Keratinocyte (primary cell): ENCODE measurements at regions not wholly inside any gene's neighbourhood (a gene's known extent, or its start where the extent isn't known, plus 50 kb on each side); places are given as distances from the start of the nearest gene placed in this dataset.

Experiments
- DNase-seq: peaks from one replicate; pipeline ENCODE4 v3.0.0-alpha.2; 2011; ENCODE audit warnings: low read depth, missing footprints, low spot score
- FAIRE-seq: peaks from 2 replicates; lab custom pipeline; 2011; peaks lifted over from hg19 to GRCh38; lab: Jason Lieb, UNC
- H2AFZ ChIP-seq: 2 replicates; pipeline ENCODE4 v1.6.0; 2012; ENCODE audit warnings: low read length, control low read depth, inconsistent platforms; ENCODE audit not compliant: control insufficient read depth
- H3K27ac ChIP-seq: 2 replicates; pipeline ENCODE4 v1.5.1; 2011; ENCODE audit warnings: low read length; ENCODE audit not compliant: control insufficient read depth, insufficient read depth
- H3K27me3 ChIP-seq: 3 replicates; pipeline ENCODE4 v1.6.0; 2011; ENCODE audit warnings: low read length; ENCODE audit not compliant: control insufficient read depth, insufficient read depth; ENCODE audit errors: extremely low read depth
- H3K36me3 ChIP-seq, 2 experiments: 2 replicates in 1 of 2; 3 replicates in 1 of 2; pipeline ENCODE4 v1.5.1; 2011; ENCODE audit warnings: low read length in 2 of 2, mild to moderate bottlenecking in 1 of 2; ENCODE audit not compliant: control insufficient read depth in 2 of 2, insufficient read depth in 2 of 2; ENCODE audit errors: extremely low read depth in 1 of 2
- H3K4me1 ChIP-seq: 3 replicates; pipeline ENCODE4 v1.5.1; 2011; ENCODE audit warnings: low read length; ENCODE audit not compliant: control insufficient read depth, insufficient read depth; ENCODE audit errors: extremely low read depth
- H3K4me2 ChIP-seq: 3 replicates; pipeline ENCODE4 v1.6.0; 2011; ENCODE audit warnings: low read depth, low read length; ENCODE audit not compliant: control insufficient read depth, insufficient read depth; ENCODE audit errors: extremely low read depth
- H3K4me3 ChIP-seq, 3 experiments: fragments of 200-600 bp in 1 of 3; sonication (generic) in 1 of 3; 2 replicates in 2 of 3; 3 replicates in 1 of 3; pipeline ENCODE4 v1.5.1; 2011 to 2016; ENCODE audit warnings: low read length in 3 of 3, mild to moderate bottlenecking in 3 of 3, control low read depth in 2 of 3, inconsistent platforms in 1 of 3, low read depth in 1 of 3, mixed read lengths in 1 of 3, mixed run types in 1 of 3, moderate library complexity in 1 of 3; ENCODE audit not compliant: control insufficient read depth in 2 of 3, insufficient read depth in 2 of 3; ENCODE audit errors: extremely low read depth in 1 of 3
- H3K79me2 ChIP-seq: 2 replicates; pipeline ENCODE4 v1.6.0; 2012; ENCODE audit warnings: low read length; ENCODE audit not compliant: control insufficient read depth, insufficient read depth
- H3K9ac ChIP-seq: 3 replicates; pipeline ENCODE4 v1.6.0; 2011; ENCODE audit warnings: low read length; ENCODE audit not compliant: control insufficient read depth, insufficient read depth; ENCODE audit errors: extremely low read depth
- H3K9me1 ChIP-seq: 3 replicates; pipeline ENCODE4 v1.6.0; 2011; ENCODE audit warnings: low read length; ENCODE audit not compliant: control insufficient read depth, insufficient read depth; ENCODE audit errors: extremely low read depth
- H3K9me3 ChIP-seq: 2 replicates; pipeline ENCODE4 v1.5.1; 2012; ENCODE audit warnings: low read depth, low read length; ENCODE audit not compliant: control insufficient read depth
- H4K20me1 ChIP-seq: 3 replicates; pipeline ENCODE4 v1.6.0; 2011; ENCODE audit warnings: low read length; ENCODE audit not compliant: control insufficient read depth, insufficient read depth; ENCODE audit errors: extremely low read depth
- EZH2 ChIP-seq: IDR thresholded peaks from one replicate; pipeline ENCODE4 v1.6.1; 2012; ENCODE audit warnings: inconsistent platforms, mild to moderate bottlenecking, low read length, moderate library complexity
- dilution Hi-C: fragments of 300-500 bp; cut with MboI; formaldehyde crosslinking; loops from one replicate; pipeline ENCODE4 v1.7.0; 2020; ENCODE audit warnings: low sequenced_read_pairs; ENCODE audit not compliant: extremely low pct_ligation_motif_present
- TF ChIP-seq, protein P1 (sequence below), 3 experiments: IDR thresholded peaks in 1 of 3; conservative IDR thresholded peaks in 1 of 3; optimal IDR thresholded peaks in 1 of 3; 2 replicates in 2 of 3; 3 replicates in 1 of 3; pipeline versions ENCODE3 to v1.5.1; 2011; ENCODE audit warnings: low read length in 3 of 3, mild to moderate bottlenecking in 3 of 3, moderate library complexity in 2 of 3, control low read depth in 1 of 3, inconsistent platforms in 1 of 3; ENCODE audit not compliant: insufficient read depth in 2 of 3; ENCODE audit errors: extremely low read depth in 1 of 3

DNA sequence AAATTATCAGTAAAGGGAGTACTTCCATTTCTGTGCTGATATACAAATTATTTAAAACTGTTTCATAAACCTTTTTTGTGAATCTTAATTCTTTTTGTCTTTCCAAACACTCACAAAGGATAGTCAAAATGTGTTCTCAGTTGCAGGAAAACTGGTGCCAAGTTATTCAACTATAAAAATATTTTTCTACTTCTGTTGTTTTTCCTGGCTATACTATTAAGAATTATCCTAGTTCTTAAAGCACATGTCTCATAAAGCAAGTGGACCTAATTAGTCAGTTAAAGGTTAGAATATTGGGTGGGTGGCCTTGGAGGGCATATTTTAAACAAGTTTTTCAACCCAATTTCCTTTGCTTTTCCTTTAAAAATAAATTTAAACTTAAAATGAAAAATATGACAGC, 1460.3 kb upstream of the SLC10A2 start:
- H3K27ac ChIP-seq: no peak overlapping the region
- TF ChIP-seq EZH2: no peak
- TF ChIP-seq, protein P1, sequence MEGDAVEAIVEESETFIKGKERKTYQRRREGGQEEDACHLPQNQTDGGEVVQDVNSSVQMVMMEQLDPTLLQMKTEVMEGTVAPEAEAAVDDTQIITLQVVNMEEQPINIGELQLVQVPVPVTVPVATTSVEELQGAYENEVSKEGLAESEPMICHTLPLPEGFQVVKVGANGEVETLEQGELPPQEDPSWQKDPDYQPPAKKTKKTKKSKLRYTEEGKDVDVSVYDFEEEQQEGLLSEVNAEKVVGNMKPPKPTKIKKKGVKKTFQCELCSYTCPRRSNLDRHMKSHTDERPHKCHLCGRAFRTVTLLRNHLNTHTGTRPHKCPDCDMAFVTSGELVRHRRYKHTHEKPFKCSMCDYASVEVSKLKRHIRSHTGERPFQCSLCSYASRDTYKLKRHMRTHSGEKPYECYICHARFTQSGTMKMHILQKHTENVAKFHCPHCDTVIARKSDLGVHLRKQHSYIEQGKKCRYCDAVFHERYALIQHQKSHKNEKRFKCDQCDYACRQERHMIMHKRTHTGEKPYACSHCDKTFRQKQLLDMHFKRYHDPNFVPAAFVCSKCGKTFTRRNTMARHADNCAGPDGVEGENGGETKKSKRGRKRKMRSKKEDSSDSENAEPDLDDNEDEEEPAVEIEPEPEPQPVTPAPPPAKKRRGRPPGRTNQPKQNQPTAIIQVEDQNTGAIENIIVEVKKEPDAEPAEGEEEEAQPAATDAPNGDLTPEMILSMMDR (optimal IDR thresholded peaks at IDR 0.05 in 1 of 3, IDR thresholded peaks at IDR 0.05 in 1 of 3, conservative IDR thresholded peaks at IDR 0.05 in 1 of 3; ENCODE audit: extremely low read depth in 1 of 3, insufficient read depth in 2 of 3, low read length in 3 of 3): no peak
- no peak overlapping the region for H3K4me2 ChIP-seq
- no peaks in the 10 kb centered on the region for H3K27me3 ChIP-seq
- DNase-seq: no peak
- no peak overlapping the region for H2AFZ ChIP-seq
- no peaks in the 10 kb centered on the region for H3K4me1 ChIP-seq
- no peaks in the 10 kb centered on the region for H3K36me3 ChIP-seq
- dilution Hi-C loops: no loop called here
- H3K9me3 ChIP-seq: peaks cover 2% of the 10 kb centered on the region
- H3K9me1 ChIP-seq: no peaks in the 10 kb centered on the region
- H3K9ac ChIP-seq: no peak overlapping the region
- no peaks in the 10 kb centered on the region for H3K79me2 ChIP-seq
- no peak overlapping the region for H3K4me3 ChIP-seq
- FAIRE-seq: no peak
- H4K20me1 ChIP-seq: no peaks in the 10 kb centered on the region

DNA sequence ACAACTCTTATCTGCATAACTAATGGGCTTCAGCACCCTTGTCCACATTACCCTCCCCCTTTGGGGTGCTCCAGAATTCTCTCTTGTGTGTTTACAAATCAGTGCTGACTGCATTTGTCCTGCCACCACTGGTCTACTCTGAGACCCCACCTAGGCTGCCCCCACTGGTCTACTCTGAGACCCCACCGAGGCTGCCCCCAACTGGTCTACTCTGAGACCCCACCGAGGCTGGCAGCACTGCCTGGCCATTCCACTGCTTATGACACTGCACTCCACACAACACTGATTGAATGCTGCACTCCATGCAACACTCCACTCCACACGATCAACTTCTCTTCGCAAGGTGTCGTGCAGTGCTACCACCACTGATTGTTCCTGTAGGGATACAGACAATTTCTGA, 1459.2 kb upstream of the SLC10A2 start:
- H2AFZ ChIP-seq: no peak overlapping the region
- H4K20me1 ChIP-seq: no peaks in the 10 kb centered on the region
- dilution Hi-C loops: no loop called here
- H3K4me3 ChIP-seq: no peak overlapping the region
- H3K79me2 ChIP-seq: no peaks in the 10 kb centered on the region
- H3K27ac ChIP-seq: no peak overlapping the region
- no peaks in the 10 kb centered on the region for H3K9me1 ChIP-seq
- no peaks in the 10 kb centered on the region for H3K27me3 ChIP-seq
- no peak for TF ChIP-seq EZH2
- TF ChIP-seq, protein P1 (optimal IDR thresholded peaks at IDR 0.05 in 1 of 3, IDR thresholded peaks at IDR 0.05 in 1 of 3, conservative IDR thresholded peaks at IDR 0.05 in 1 of 3; ENCODE audit: extremely low read depth in 1 of 3, insufficient read depth in 2 of 3, low read length in 3 of 3): no peak
- H3K36me3 ChIP-seq: no peaks in the 10 kb centered on the region
- H3K9me3 ChIP-seq: peaks cover 2% of the 10 kb centered on the region
- FAIRE-seq (no peak), DNase-seq (no peak)
- no peak overlapping the region for H3K4me2 ChIP-seq
- no peaks in the 10 kb centered on the region for H3K4me1 ChIP-seq
- no peak overlapping the region for H3K9ac ChIP-seq
